MCF 10A (cell line): ENCODE measurements at regions not wholly inside any gene's neighbourhood (a gene's known extent, or its start where the extent isn't known, plus 50 kb on each side); places are given as distances from the start of the nearest gene placed in this dataset.

Experiments
- BruUV-seq: library from RNA; stranded (reverse); fragments of 400-500 nt; replicated peaks from 2 replicates; lab custom pipeline; 2021; lab: Mats Ljungman, UMichigan
- CTCF ChIA-PET: fragments of 300-600 bp; sonication (Branson Sonifier 250); formaldehyde crosslinking; extraction: SDS; loops from one replicate; lab custom pipeline; 2021; ENCODE audit warnings: antibody characterized with exemption, inconsistent platforms; lab: Yijun Ruan, JAX
- POLR2A ChIA-PET: fragments of 300-600, 350-650 bp; sonication (Branson Sonifier 250); formaldehyde crosslinking; extraction: SDS; loops from one replicate; lab custom pipeline; 2020; ENCODE audit warnings: antibody characterized with exemption, inconsistent platforms; lab: Yijun Ruan, JAX
- DNase-seq: peaks from one replicate; pipeline ENCODE4 v3.0.0-alpha.2; 2018; ENCODE audit not compliant: unreplicated experiment
- H3K27ac Mint-ChIP-seq: one replicate; pipeline ENCODE4 v1.8.0; 2022; ENCODE audit warnings: mild to moderate bottlenecking, low read depth, mixed read lengths; ENCODE audit not compliant: unreplicated experiment
- H3K27me3 Mint-ChIP-seq: one replicate; pipeline ENCODE4 v1.8.0; 2022; ENCODE audit warnings: mixed read lengths; ENCODE audit not compliant: insufficient read depth, unreplicated experiment
- H3K36me3 Mint-ChIP-seq: one replicate; pipeline ENCODE4 v1.8.0; 2022; ENCODE audit warnings: mild to moderate bottlenecking, moderate library complexity, mixed read lengths; ENCODE audit not compliant: insufficient read depth, unreplicated experiment
- H3K4me1 Mint-ChIP-seq: one replicate; pipeline ENCODE4 v1.8.0; 2022; ENCODE audit warnings: mixed read lengths; ENCODE audit not compliant: insufficient read depth, unreplicated experiment
- H3K4me3 Mint-ChIP-seq: one replicate; pipeline ENCODE4 v1.8.0; 2022; ENCODE audit warnings: mild to moderate bottlenecking, moderate library complexity, mixed read lengths; ENCODE audit not compliant: unreplicated experiment
- H3K9me3 Mint-ChIP-seq: one replicate; pipeline ENCODE4 v1.8.0; 2022; ENCODE audit warnings: mixed read lengths; ENCODE audit not compliant: unreplicated experiment
- intact Hi-C: fragments of 100-400 bp; cut with micrococcal nuclease; formaldehyde crosslinking; loops from 2 replicates; pipeline ENCODE4 v1.14.1; 2022
- TF ChIP-seq, protein P1 (sequence below): fragments of 200-600 bp; IDR thresholded peaks from one replicate; pipeline ENCODE4 v1.8.0; 2022; ENCODE audit warnings: antibody characterized with exemption, mild to moderate bottlenecking; ENCODE audit not compliant: unreplicated experiment

DNA sequence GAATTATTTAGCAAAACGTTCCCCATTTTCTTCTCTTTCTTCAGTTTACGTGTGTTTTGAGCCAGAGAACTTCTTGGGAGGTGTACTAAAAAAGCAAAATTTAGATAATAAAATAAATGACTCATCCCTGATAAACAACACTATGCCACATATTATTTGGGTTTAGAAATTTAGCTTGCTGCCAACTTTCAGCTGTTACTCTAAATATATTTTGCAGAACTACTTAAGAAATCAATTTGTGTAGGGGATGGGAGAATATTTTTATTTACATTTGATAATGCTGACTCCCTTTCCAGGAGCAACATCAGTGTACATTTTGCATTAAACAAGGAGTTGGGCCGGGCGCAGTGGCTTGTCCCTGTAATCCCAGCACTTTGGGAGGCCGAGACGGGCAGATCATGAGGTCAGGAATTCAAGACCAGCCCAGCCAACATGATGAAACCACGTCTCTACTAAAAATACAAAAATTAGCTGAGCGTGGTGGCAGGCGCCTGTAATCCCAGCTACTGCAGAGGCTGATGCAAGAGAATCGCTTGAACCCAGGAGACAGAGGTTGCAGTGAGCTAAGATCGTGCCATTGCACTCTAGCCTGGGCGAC lies 151.4 kb upstream of the ZRANB2 start:
- no peaks in the 10 kb centered on the region for H3K27me3 Mint-ChIP-seq
- peaks cover under 1% of the 10 kb centered on the region for H3K36me3 Mint-ChIP-seq
- H3K27ac Mint-ChIP-seq = no peak overlapping the region
- no peaks in the 10 kb centered on the region for H3K9me3 Mint-ChIP-seq
- no peak for DNase-seq
- ChIA-PET POLR2A (interaction anchor here (0.7 to 1.0 kb wide), 3 partner anchors 10 to 152 kb away, joined by 3 to 5 read pairs (median 4); partner anchors contain the start of gene ZRANB2), CTCF (interaction anchor here (0.6 kb wide), 1 partner anchor 34 kb away, joined by 4 read pairs; no protein-coding TSS in a partner anchor)
- H3K4me1 Mint-ChIP-seq = peaks cover 7% of the 10 kb centered on the region
- H3K4me3 Mint-ChIP-seq = no peak overlapping the region
- TF ChIP-seq, protein P1, sequence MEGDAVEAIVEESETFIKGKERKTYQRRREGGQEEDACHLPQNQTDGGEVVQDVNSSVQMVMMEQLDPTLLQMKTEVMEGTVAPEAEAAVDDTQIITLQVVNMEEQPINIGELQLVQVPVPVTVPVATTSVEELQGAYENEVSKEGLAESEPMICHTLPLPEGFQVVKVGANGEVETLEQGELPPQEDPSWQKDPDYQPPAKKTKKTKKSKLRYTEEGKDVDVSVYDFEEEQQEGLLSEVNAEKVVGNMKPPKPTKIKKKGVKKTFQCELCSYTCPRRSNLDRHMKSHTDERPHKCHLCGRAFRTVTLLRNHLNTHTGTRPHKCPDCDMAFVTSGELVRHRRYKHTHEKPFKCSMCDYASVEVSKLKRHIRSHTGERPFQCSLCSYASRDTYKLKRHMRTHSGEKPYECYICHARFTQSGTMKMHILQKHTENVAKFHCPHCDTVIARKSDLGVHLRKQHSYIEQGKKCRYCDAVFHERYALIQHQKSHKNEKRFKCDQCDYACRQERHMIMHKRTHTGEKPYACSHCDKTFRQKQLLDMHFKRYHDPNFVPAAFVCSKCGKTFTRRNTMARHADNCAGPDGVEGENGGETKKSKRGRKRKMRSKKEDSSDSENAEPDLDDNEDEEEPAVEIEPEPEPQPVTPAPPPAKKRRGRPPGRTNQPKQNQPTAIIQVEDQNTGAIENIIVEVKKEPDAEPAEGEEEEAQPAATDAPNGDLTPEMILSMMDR = no peak
- intact Hi-C loops = no loop called here
- BruUV-seq = no TSS peak

DNA sequence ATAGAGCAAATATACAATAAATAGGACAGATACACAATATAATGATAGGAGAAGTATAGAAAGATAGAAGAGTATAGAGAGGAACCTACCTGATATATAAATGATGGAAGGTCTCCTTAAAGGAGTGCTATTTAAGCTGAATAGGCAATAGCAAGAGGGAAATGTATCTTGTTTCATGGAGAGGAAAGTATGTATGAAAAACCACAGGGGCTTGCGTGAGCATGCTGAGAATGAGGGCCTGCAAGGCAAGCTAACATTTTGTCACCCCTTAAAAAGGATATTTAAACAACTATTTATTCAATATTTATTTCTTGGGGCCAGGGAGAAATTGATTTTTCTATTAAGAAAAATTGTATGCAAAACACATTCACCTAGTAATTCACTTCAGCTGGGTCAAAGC lies 150.9 kb upstream of the ZRANB2 start:
- Mint-ChIP-seq H3K27me3 (no peaks in the 10 kb centered on the region), H3K27ac (no peak overlapping the region), H3K9me3 (no peaks in the 10 kb centered on the region), H3K4me1 (peaks cover 7% of the 10 kb centered on the region), H3K4me3 (no peak overlapping the region), H3K36me3 (peaks cover 5% of the 10 kb centered on the region)
- intact Hi-C loops = no loop called here
- CTCF ChIA-PET = interaction anchor here (0.6 kb wide), 1 partner anchor 35 kb away, joined by 4 read pairs; no protein-coding TSS in a partner anchor
- TF ChIP-seq, protein P1 = no peak
- no TSS peak for BruUV-seq
- DNase-seq = no peak
- POLR2A ChIA-PET = interaction anchor here (0.7 to 1.0 kb wide), 3 partner anchors 10 to 151 kb away, joined by 3 to 5 read pairs (median 4); partner anchors contain the start of gene ZRANB2

DNA sequence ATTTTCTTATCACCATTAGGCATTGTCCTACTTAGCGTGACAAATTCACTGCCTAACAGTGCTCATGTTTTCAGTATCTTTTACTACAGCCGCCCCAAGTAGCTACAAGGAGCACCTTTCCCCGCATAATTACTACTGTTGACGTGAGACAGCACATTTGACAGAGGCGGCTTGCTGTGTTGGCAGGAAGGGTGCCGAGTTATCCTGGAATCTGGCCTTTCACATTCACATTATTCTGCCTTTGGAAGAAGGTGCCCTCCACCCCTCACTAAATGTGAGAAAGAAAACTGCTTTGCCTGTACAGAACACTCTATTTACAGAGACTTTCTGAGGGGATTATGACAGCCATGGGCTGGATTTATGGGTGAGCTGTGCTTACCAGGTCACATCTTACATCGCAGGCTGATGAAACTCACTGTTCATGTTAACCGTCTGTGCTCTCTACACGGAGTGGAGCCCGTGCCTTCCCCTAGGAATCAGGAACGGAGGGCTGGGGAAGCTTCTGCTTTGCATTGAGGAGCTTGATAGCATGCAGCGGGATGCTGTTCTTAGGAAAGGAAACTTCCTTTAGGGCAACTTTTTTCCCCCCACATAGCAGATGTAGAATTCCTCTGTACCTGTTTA lies 148.0 kb upstream of the ZRANB2 start:
- H3K27me3 Mint-ChIP-seq = no peaks in the 10 kb centered on the region
- ChIA-PET POLR2A (no interaction called here), CTCF (interaction anchor here (0.6 to 0.9 kb wide), 3 partner anchors 14 to 292 kb away, joined by 3 read pairs; no protein-coding TSS in a partner anchor)
- TF ChIP-seq, protein P1 = no peak
- DNase-seq = no peak
- H3K36me3 Mint-ChIP-seq = peaks cover 5% of the 10 kb centered on the region
- no TSS peak for BruUV-seq
- no peaks in the 10 kb centered on the region for H3K9me3 Mint-ChIP-seq
- peaks cover 7% of the 10 kb centered on the region for H3K4me1 Mint-ChIP-seq
- no peak overlapping the region for H3K4me3 Mint-ChIP-seq
- intact Hi-C loops = no loop called here
- H3K27ac Mint-ChIP-seq = no peak overlapping the region

DNA sequence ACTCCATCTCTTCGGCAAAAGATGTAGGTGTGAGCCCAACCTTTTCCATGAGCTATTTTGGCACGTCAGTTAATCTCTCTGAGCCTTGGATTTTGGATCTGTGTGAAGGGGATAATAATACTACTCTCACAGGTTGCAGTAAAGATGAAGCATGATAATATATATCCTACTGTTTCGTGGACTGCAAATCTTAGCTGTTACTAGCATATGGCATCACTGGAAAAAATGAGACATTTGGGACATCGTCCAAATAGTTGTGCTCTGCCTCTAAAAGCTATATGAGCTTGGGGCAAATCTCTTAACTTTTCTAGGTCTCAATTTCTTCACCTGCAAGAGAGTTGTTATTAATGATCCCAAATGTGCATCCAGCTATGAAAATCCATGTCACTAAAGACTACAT lies 147.4 kb upstream of the ZRANB2 start:
- Mint-ChIP-seq H3K4me3 (no peak overlapping the region), H3K27me3 (no peaks in the 10 kb centered on the region), H3K36me3 (peaks cover 5% of the 10 kb centered on the region), H3K27ac (no peak overlapping the region), H3K9me3 (peaks cover 5% of the 10 kb centered on the region), H3K4me1 (peaks cover 7% of the 10 kb centered on the region)
- TF ChIP-seq, protein P1 = no peak
- CTCF ChIA-PET = interaction anchor here (0.6 to 1.2 kb wide), 4 partner anchors 15 to 293 kb away, joined by 3 read pairs; no protein-coding TSS in a partner anchor
- intact Hi-C loops = no loop called here
- POLR2A ChIA-PET = no interaction called here
- no TSS peak for BruUV-seq
- no peak for DNase-seq
